PC-9 (cell line): ENCODE measurements at regions not wholly inside any gene's neighbourhood (a gene's known extent, or its start where the extent isn't known, plus 50 kb on each side); places are given as distances from the start of the nearest gene placed in this dataset.

ENCODE experiments used
- BruUV-seq: library from RNA; stranded (reverse); fragments of 400-500 nt; replicated peaks from 2 replicates; lab custom pipeline; 2021; lab: Mats Ljungman, UMichigan
- CTCF ChIA-PET: fragments of 300-600 bp; sonication (Branson Sonifier 250); formaldehyde crosslinking; loops from one replicate; lab custom pipeline; 2022; ENCODE audit warnings: antibody characterized with exemption; lab: Charles Lee
- POLR2A ChIA-PET: fragments of 300-600 bp; sonication (Branson Sonifier 250); formaldehyde crosslinking; loops from one replicate; lab custom pipeline; 2022; ENCODE audit warnings: antibody characterized with exemption; ENCODE audit not compliant: unreplicated experiment; lab: Charles Lee
- DNase-seq, 2 experiments: peaks; one replicate each; pipeline versions ENCODE4 v3.0.0 to v3.0.0-alpha.2; 2015 to 2022; ENCODE audit warnings: mixed read lengths in 1 of 2
- H2AFZ ChIP-seq: fragments of 200-600 bp; sonication (generic); 2 replicates; pipeline ENCODE4 v1.8.1; 2017; ENCODE audit warnings: antibody characterized with exemption
- H3F3A ChIP-seq: fragments of 200-600 bp; sonication (generic); 2 replicates; pipeline ENCODE4 v1.8.1; 2017; ENCODE audit warnings: antibody characterized with exemption, mild to moderate bottlenecking, low read depth; ENCODE audit not compliant: insufficient read depth
- H3K27ac ChIP-seq: fragments of 200-600 bp; sonication (generic); 2 replicates; pipeline ENCODE4 v1.6.1; 2016; ENCODE audit warnings: mixed run types
- H3K27me3 ChIP-seq: fragments of 200-600 bp; sonication (generic); 2 replicates; pipeline ENCODE4 v1.6.1; 2016; ENCODE audit warnings: low read depth, mixed run types; ENCODE audit not compliant: insufficient read depth
- H3K36me3 ChIP-seq: fragments of 200-600 bp; sonication (generic); 2 replicates; pipeline ENCODE4 v1.6.1; 2016; ENCODE audit warnings: low read depth, mixed run types
- H3K4me1 ChIP-seq: fragments of 200-600 bp; sonication (generic); replicated peaks from 2 replicates; pipeline ENCODE4 v1.6.1; 2016; ENCODE audit warnings: mixed run types; ENCODE audit not compliant: insufficient read depth
- H3K4me2 ChIP-seq: fragments of 200-600 bp; sonication (generic); 2 replicates; pipeline ENCODE4 v1.6.1; 2017; ENCODE audit warnings: mixed run types
- H3K4me3 ChIP-seq: fragments of 200-600 bp; sonication (generic); 2 replicates; pipeline ENCODE4 v1.6.1; 2016; ENCODE audit warnings: mixed run types
- H3K79me2 ChIP-seq: fragments of 200-600 bp; sonication (generic); 2 replicates; pipeline ENCODE4 v1.6.1; 2017; ENCODE audit warnings: low read depth, mixed run types
- H3K9me2 ChIP-seq: fragments of 200-600 bp; sonication (generic); 2 replicates; pipeline ENCODE4 v1.8.1; 2017; ENCODE audit warnings: mild to moderate bottlenecking; ENCODE audit not compliant: insufficient read depth
- H3K9me3 ChIP-seq: fragments of 200-600 bp; sonication (generic); 2 replicates; pipeline ENCODE4 v1.8.1; 2016; ENCODE audit warnings: low read depth; ENCODE audit not compliant: insufficient read depth
- H4K20me1 ChIP-seq: fragments of 200-600 bp; sonication (generic); 2 replicates; pipeline ENCODE4 v1.8.1; 2017; ENCODE audit not compliant: insufficient read depth
- CTCF ChIP-seq: fragments of 200-600 bp; sonication (generic); conservative IDR thresholded peaks from 2 replicates; pipeline ENCODE4 v1.6.1; 2017; ENCODE audit warnings: mixed run types, antibody characterized with exemption, mild to moderate bottlenecking, moderate library complexity
- EZH2 ChIP-seq: fragments of 200-600 bp; sonication (generic); IDR thresholded peaks from 2 replicates; pipeline ENCODE4 v1.8.0; 2017; ENCODE audit warnings: antibody characterized with exemption, low read depth
- intact Hi-C: fragments of 100-400 bp; cut with micrococcal nuclease; formaldehyde crosslinking; loops from one replicate; pipeline ENCODE4 v1.10.0; 2022; ENCODE audit not compliant: unreplicated experiment

DNA sequence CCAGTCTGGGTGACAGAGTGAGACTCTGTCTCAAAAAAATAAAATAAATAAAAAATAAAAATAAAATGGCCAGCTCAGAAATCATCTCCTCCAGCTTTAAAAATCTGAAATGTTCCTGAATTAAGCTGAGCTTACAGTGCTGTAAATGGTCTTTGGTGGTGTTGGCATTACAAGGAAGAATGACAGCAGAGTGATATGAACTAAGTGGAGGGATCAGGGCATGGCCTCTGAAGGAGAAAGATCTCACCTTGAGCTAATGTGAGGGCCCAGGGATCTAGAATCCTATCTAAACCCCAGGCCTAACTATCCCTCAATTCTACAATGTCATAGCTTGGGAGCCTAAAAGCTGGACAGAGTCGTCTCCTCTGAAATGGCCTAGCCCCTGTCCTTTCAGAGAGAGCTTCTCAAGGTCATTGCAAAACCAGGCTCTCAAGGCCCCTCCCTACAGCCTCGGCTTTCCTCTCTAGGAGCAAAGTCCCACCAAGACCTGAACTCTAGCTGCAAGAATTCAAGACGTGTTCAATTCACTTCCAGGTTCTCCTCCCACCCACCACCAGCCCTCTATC lies 345.4 kb downstream of the BUD13 start:
- intact Hi-C loops: no loop called here
- H3K4me1 ChIP-seq: no peaks in the 10 kb centered on the region
- no peaks in the 10 kb centered on the region; the same call in 1 of the 2 replicates for H3K9me2 ChIP-seq
- no peak overlapping the region for H2AFZ ChIP-seq
- H3K4me2 ChIP-seq: no peak overlapping the region
- H3K27me3 ChIP-seq: peaks cover 90% of the 10 kb centered on the region
- H3K27ac ChIP-seq: no peak overlapping the region
- no peak overlapping the region for H3K4me3 ChIP-seq
- BruUV-seq: no TSS peak
- H3K9me3 ChIP-seq: no peaks in the 10 kb centered on the region
- H4K20me1 ChIP-seq: no peaks in the 10 kb centered on the region
- H3K79me2 ChIP-seq: no peaks in the 10 kb centered on the region
- POLR2A ChIA-PET: no interaction called here
- H3F3A ChIP-seq: no peaks in the 10 kb centered on the region
- no peak for TF ChIP-seq CTCF
- TF ChIP-seq EZH2: no peak
- H3K36me3 ChIP-seq: no peaks in the 10 kb centered on the region
- no peak for DNase-seq
- CTCF ChIA-PET: no interaction called here

DNA sequence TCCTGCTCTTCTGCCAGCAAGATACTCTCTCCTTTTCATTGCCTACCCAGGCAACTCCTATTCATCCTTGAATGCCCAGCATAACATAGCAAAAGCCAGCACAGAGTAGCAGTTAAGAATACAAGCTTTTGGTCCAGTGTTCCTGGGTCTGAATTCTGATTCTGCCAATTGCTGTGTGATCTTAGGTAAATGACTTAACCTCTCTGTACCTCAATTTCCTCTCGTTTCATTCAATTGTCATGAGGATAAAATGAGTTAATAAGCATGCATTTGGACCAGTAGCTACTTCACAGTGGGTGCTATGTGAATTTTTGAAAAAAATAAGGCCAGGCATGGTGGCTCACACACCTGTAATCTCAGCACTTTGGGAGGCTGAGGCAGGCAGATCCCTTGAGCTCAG lies 346.0 kb downstream of the BUD13 start:
- H3K4me3 ChIP-seq: no peak overlapping the region
- intact Hi-C loops: no loop called here
- BruUV-seq: no TSS peak
- no peaks in the 10 kb centered on the region; the same call in 1 of the 2 replicates for H3K9me2 ChIP-seq
- DNase-seq: no peak
- peaks cover 90% of the 10 kb centered on the region for H3K27me3 ChIP-seq
- no peak overlapping the region for H2AFZ ChIP-seq
- ChIA-PET POLR2A (no interaction called here), CTCF (no interaction called here)
- H3K36me3 ChIP-seq: no peaks in the 10 kb centered on the region
- H3K27ac ChIP-seq: no peak overlapping the region
- H3K79me2 ChIP-seq: no peaks in the 10 kb centered on the region
- no peaks in the 10 kb centered on the region for H3F3A ChIP-seq
- no peaks in the 10 kb centered on the region for H3K9me3 ChIP-seq
- no peaks in the 10 kb centered on the region for H3K4me1 ChIP-seq
- H4K20me1 ChIP-seq: no peaks in the 10 kb centered on the region
- TF ChIP-seq EZH2 (no peak), CTCF (no peak)
- H3K4me2 ChIP-seq: no peak overlapping the region

DNA sequence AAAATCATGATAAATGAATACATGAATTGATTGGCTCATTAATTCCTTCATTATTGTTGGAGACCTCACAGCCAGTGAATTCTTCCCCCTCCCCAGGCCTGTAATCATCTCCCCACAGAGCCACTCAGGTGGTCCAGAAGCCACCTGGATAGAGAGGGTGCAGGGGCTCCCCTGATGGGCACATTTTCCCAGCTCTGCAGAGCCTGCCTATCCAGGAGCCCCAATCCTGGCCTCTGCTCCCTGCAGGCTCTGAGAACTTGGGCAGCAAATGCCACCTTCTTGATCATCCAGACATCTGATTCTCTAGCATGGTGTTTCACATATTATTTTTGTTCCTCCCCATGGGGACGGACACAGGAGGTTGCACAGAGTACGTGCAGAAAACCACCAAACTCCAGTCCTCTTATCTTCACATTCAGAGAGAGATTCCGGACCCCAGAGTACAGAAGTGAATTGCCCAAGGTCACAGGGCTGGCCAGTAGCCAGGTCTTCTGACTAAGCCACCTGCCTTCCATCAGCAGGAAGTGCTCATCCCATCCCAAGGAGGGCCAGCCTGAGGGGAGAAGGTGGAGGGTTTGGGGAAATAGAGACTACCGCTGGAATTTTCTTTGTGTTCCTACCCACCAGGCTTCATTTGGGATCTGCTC lies 348.0 kb downstream of the BUD13 start:
- TF ChIP-seq EZH2 (no peak), CTCF (no peak)
- no peaks in the 10 kb centered on the region for H4K20me1 ChIP-seq
- no peaks in the 10 kb centered on the region for H3K9me3 ChIP-seq
- CTCF ChIA-PET: no interaction called here
- BruUV-seq: no TSS peak
- peaks cover 94% of the 10 kb centered on the region for H3K27me3 ChIP-seq
- intact Hi-C loops: no loop called here
- H3K4me1 ChIP-seq: no peaks in the 10 kb centered on the region
- no peak overlapping the region for H2AFZ ChIP-seq
- H3K27ac ChIP-seq: no peak overlapping the region
- H3K4me2 ChIP-seq: no peak overlapping the region
- no peaks in the 10 kb centered on the region for H3K9me2 ChIP-seq
- H3K36me3 ChIP-seq: no peaks in the 10 kb centered on the region
- H3K4me3 ChIP-seq: no peak overlapping the region
- no peaks in the 10 kb centered on the region for H3F3A ChIP-seq
- POLR2A ChIA-PET: no interaction called here
- H3K79me2 ChIP-seq: no peaks in the 10 kb centered on the region
- DNase-seq: no peak
